WTC11 (cell line): ENCODE measurements at regions not wholly inside any gene's neighbourhood (a gene's known extent, or its start where the extent isn't known, plus 50 kb on each side); places are given as distances from the start of the nearest gene placed in this dataset.

Experiments
- CREM ChIP-seq: sonication (generic); formaldehyde crosslinking; IDR thresholded peaks from 2 replicates; pipeline ENCODE4 v1.8.1; 2022; ENCODE audit warnings: mild to moderate bottlenecking, missing genetic modification reagents, moderate library complexity
- CTCF ChIP-seq: fragments of 200-600 bp; IDR thresholded peaks from 2 replicates; pipeline ENCODE4 v1.8.0; 2022; ENCODE audit warnings: antibody characterized with exemption
- E2F1 ChIP-seq: sonication (generic); formaldehyde crosslinking; IDR thresholded peaks from 2 replicates; pipeline ENCODE4 v1.8.0; 2022; ENCODE audit warnings: mild to moderate bottlenecking, missing genetic modification reagents
- FOXP1 ChIP-seq: sonication (generic); formaldehyde crosslinking; IDR thresholded peaks from 2 replicates; pipeline ENCODE4 v1.8.0; 2022; ENCODE audit warnings: missing genetic modification reagents, mild to moderate bottlenecking, moderate library complexity, borderline replicate concordance
- FOXP4 ChIP-seq: sonication (generic); formaldehyde crosslinking; IDR thresholded peaks from 2 replicates; pipeline ENCODE4 v1.8.0; 2022; ENCODE audit warnings: mild to moderate bottlenecking, missing genetic modification reagents
- IRF2 ChIP-seq: sonication (generic); formaldehyde crosslinking; IDR thresholded peaks from 2 replicates; pipeline ENCODE4 v1.8.0; 2022; ENCODE audit warnings: low read depth, missing genetic modification reagents, borderline replicate concordance
- MAX ChIP-seq: sonication (generic); formaldehyde crosslinking; IDR thresholded peaks from 2 replicates; pipeline ENCODE4 v1.8.0; 2022; ENCODE audit warnings: mild to moderate bottlenecking, missing genetic modification reagents
- NFE2L1 ChIP-seq: sonication (generic); formaldehyde crosslinking; IDR thresholded peaks from 2 replicates; pipeline ENCODE4 v1.8.1; 2023; ENCODE audit warnings: missing genetic modification reagents
- NR2C2 ChIP-seq: sonication (generic); formaldehyde crosslinking; IDR thresholded peaks from 2 replicates; pipeline ENCODE4 v1.8.0; 2022; ENCODE audit warnings: mild to moderate bottlenecking, missing genetic modification reagents
- SP1 ChIP-seq: sonication (generic); formaldehyde crosslinking; conservative IDR thresholded peaks from 2 replicates; pipeline ENCODE4 v1.8.1; 2022; ENCODE audit warnings: missing genetic modification reagents
- ZNF121 ChIP-seq: sonication (generic); formaldehyde crosslinking; IDR thresholded peaks from 2 replicates; pipeline ENCODE4 v1.8.0; 2023; ENCODE audit warnings: missing genetic modification reagents
- TF ChIP-seq, protein P1 (sequence below): sonication (generic); formaldehyde crosslinking; IDR thresholded peaks from 2 replicates; pipeline ENCODE4 v1.8.1; 2023; ENCODE audit warnings: mild to moderate bottlenecking, missing genetic modification reagents, moderate library complexity
- TF ChIP-seq, protein P2 (sequence below): sonication (generic); formaldehyde crosslinking; IDR thresholded peaks from 2 replicates; pipeline ENCODE4 v1.8.1; 2023; ENCODE audit warnings: mild to moderate bottlenecking, missing genetic modification reagents
- TF ChIP-seq, protein P3 (sequence below): sonication (generic); formaldehyde crosslinking; IDR thresholded peaks from 2 replicates; pipeline ENCODE4 v1.8.0; 2022; ENCODE audit warnings: mild to moderate bottlenecking, missing genetic modification reagents

DNA sequence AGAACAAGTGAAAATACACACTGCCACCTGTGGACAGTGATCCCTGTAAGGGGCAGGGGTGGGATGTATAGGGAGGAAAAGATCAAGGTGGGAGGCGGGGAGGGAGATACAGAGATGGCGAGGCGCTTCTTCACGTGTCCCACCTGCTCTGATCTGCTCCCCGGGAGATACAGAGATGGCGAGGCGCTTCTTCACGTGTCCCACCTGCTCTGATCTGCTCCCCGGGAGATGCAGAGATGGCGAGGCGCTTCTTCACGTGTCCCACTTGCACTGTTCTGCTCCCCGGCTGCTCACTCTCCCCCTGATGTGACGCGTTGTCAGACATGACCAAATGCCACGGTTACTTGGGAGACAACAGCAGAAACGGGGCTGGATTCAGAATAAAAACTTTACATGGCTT, 308.3 kb upstream of the SHH start:
- TF ChIP-seq FOXP1 (CRISPR knock-in tag) (no peak), CREM (no peak), CTCF (no peak), IRF2 (CRISPR knock-in tag) (no peak), ZNF121 (CRISPR knock-in tag) (no peak), NFE2L1 (CRISPR knock-in tag) (no peak), NR2C2 (CRISPR knock-in tag) (no peak), SP1 (no peak), FOXP4 (no peak), MAX (CRISPR knock-in tag) (no peak), E2F1 (no peak)
- TF ChIP-seq, protein P1, sequence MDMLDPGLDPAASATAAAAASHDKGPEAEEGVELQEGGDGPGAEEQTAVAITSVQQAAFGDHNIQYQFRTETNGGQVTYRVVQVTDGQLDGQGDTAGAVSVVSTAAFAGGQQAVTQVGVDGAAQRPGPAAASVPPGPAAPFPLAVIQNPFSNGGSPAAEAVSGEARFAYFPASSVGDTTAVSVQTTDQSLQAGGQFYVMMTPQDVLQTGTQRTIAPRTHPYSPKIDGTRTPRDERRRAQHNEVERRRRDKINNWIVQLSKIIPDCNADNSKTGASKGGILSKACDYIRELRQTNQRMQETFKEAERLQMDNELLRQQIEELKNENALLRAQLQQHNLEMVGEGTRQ (CRISPR knock-in tag), result no peak
- TF ChIP-seq, protein P2, sequence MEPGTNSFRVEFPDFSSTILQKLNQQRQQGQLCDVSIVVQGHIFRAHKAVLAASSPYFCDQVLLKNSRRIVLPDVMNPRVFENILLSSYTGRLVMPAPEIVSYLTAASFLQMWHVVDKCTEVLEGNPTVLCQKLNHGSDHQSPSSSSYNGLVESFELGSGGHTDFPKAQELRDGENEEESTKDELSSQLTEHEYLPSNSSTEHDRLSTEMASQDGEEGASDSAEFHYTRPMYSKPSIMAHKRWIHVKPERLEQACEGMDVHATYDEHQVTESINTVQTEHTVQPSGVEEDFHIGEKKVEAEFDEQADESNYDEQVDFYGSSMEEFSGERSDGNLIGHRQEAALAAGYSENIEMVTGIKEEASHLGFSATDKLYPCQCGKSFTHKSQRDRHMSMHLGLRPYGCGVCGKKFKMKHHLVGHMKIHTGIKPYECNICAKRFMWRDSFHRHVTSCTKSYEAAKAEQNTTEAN (CRISPR knock-in tag), result no peak
- TF ChIP-seq, protein P3, sequence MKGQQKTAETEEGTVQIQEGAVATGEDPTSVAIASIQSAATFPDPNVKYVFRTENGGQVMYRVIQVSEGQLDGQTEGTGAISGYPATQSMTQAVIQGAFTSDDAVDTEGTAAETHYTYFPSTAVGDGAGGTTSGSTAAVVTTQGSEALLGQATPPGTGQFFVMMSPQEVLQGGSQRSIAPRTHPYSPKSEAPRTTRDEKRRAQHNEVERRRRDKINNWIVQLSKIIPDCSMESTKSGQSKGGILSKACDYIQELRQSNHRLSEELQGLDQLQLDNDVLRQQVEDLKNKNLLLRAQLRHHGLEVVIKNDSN (CRISPR knock-in tag), result no peak
